Activated naive CD4-positive, alpha-beta T cell treated with anti-CD3 and anti-CD28 coated beads, Interleukin-2, amount 10 ng/mL, durations not matched to agents 7 days and 5 days (primary cell): ENCODE measurements at regions not wholly inside any gene's neighbourhood (a gene's known extent, or its start where the extent isn't known, plus 50 kb on each side); places are given as distances from the start of the nearest gene placed in this dataset.

Experiments
- CTCF ChIA-PET: fragments of 350-600 bp; sonication (Branson Sonifier 250); formaldehyde crosslinking; loops from one replicate; lab custom pipeline; 2021; ENCODE audit warnings: antibody characterized with exemption; lab: Charles Lee
- DNase-seq: peaks from one replicate; pipeline ENCODE4 v3.0.0-alpha.2; 2020
- H3K27ac Mint-ChIP-seq: one replicate; pipeline ENCODE4 v1.8.0; 2021; ENCODE audit warnings: mild to moderate bottlenecking, moderate library complexity, mixed read lengths
- H3K27me3 Mint-ChIP-seq: one replicate; pipeline ENCODE4 v1.8.0; 2021; ENCODE audit warnings: mild to moderate bottlenecking, mixed read lengths
- H3K36me3 Mint-ChIP-seq: one replicate; pipeline ENCODE4 v1.8.0; 2021; ENCODE audit warnings: mixed read lengths
- H3K4me1 Mint-ChIP-seq: one replicate; pipeline ENCODE4 v1.8.0; 2021; ENCODE audit warnings: mixed read lengths
- H3K4me3 Mint-ChIP-seq: one replicate; pipeline ENCODE4 v1.8.0; 2021; ENCODE audit warnings: mild to moderate bottlenecking, moderate library complexity, mixed read lengths
- H3K9me3 Mint-ChIP-seq: one replicate; pipeline ENCODE4 v1.8.0; 2021; ENCODE audit warnings: mixed read lengths

GRCh38 chr2:157935378-157935906 lies 59.3 kb upstream of the ACVR1 start:
- H3K27me3 Mint-ChIP-seq: peaks cover 3% of the 10 kb centered on the region
- no peak overlapping the region for H3K27ac Mint-ChIP-seq
- no peaks in the 10 kb centered on the region for H3K36me3 Mint-ChIP-seq
- no peak overlapping the region for H3K4me3 Mint-ChIP-seq
- no peaks in the 10 kb centered on the region for H3K9me3 Mint-ChIP-seq
- CTCF ChIA-PET: interaction anchor here (1.8 kb wide), 1 partner anchor 16 kb away, joined by 5 read pairs; no protein-coding TSS in a partner anchor
- H3K4me1 Mint-ChIP-seq: peaks cover 8% of the 10 kb centered on the region
- DNase-seq: no peak

- no peaks in the 10 kb centered on the region for H3K9me3 Mint-ChIP-seq
- H3K4me3 Mint-ChIP-seq: no peak overlapping the region
- no peaks in the 10 kb centered on the region for H3K36me3 Mint-ChIP-seq
- peaks cover 3% of the 10 kb centered on the region for H3K27me3 Mint-ChIP-seq
- CTCF ChIA-PET: interaction anchor here (1.8 kb wide), 1 partner anchor 15 kb away, joined by 5 read pairs; no protein-coding TSS in a partner anchor
- H3K4me1 Mint-ChIP-seq: peaks cover 8% of the 10 kb centered on the region
- H3K27ac Mint-ChIP-seq: no peak overlapping the region
- no peak for DNase-seq
Measured at GRCh38 chr2:157934684-157935377, 58.7 kb upstream of the ACVR1 start.

GRCh38 chr2:157933160-157933920 lies 57.2 kb upstream of the ACVR1 start:
- Mint-ChIP-seq H3K36me3 (no peaks in the 10 kb centered on the region), H3K4me1 (peaks cover 8% of the 10 kb centered on the region), H3K27me3 (peaks cover 3% of the 10 kb centered on the region), H3K9me3 (no peaks in the 10 kb centered on the region), H3K27ac (no peak overlapping the region), H3K4me3 (no peak overlapping the region)
- CTCF ChIA-PET: no interaction called here
- no peak for DNase-seq

- Mint-ChIP-seq H3K36me3 (no peaks in the 10 kb centered on the region), H3K4me3 (no peak overlapping the region), H3K27me3 (peaks cover 3% of the 10 kb centered on the region), H3K4me1 (peaks cover 8% of the 10 kb centered on the region), H3K9me3 (no peaks in the 10 kb centered on the region), H3K27ac (no peak overlapping the region)
- no peak for DNase-seq
- CTCF ChIA-PET: no interaction called here
Measured at GRCh38 chr2:157932480-157933159, 56.5 kb upstream of the ACVR1 start.

GRCh38 chr2:157931542-157931941 lies 55.4 kb upstream of the ACVR1 start:
- no peaks in the 10 kb centered on the region for H3K36me3 Mint-ChIP-seq
- no peak overlapping the region for H3K27ac Mint-ChIP-seq
- no peak overlapping the region for H3K4me3 Mint-ChIP-seq
- H3K27me3 Mint-ChIP-seq: peaks cover 3% of the 10 kb centered on the region
- DNase-seq: no peak
- CTCF ChIA-PET: no interaction called here
- H3K9me3 Mint-ChIP-seq: no peaks in the 10 kb centered on the region
- peaks cover 8% of the 10 kb centered on the region for H3K4me1 Mint-ChIP-seq

GRCh38 chr2:157930728-157931127 lies 54.6 kb upstream of the ACVR1 start:
- no peak overlapping the region for H3K27ac Mint-ChIP-seq
- peaks cover 3% of the 10 kb centered on the region for H3K27me3 Mint-ChIP-seq
- no peaks in the 10 kb centered on the region for H3K9me3 Mint-ChIP-seq
- no peaks in the 10 kb centered on the region for H3K36me3 Mint-ChIP-seq
- no peak for DNase-seq
- no peak overlapping the region for H3K4me3 Mint-ChIP-seq
- H3K4me1 Mint-ChIP-seq: no peaks in the 10 kb centered on the region
- CTCF ChIA-PET: no interaction called here

GRCh38 chr2:157929871-157930667 lies 53.9 kb upstream of the ACVR1 start:
- no peaks in the 10 kb centered on the region for H3K9me3 Mint-ChIP-seq
- H3K4me1 Mint-ChIP-seq: no peaks in the 10 kb centered on the region
- no peak for DNase-seq
- H3K36me3 Mint-ChIP-seq: no peaks in the 10 kb centered on the region
- no peak overlapping the region for H3K4me3 Mint-ChIP-seq
- CTCF ChIA-PET: no interaction called here
- H3K27me3 Mint-ChIP-seq: peaks cover 3% of the 10 kb centered on the region
- no peak overlapping the region for H3K27ac Mint-ChIP-seq

- CTCF ChIA-PET: no interaction called here
- Mint-ChIP-seq H3K27ac (no peak overlapping the region), H3K4me1 (no peaks in the 10 kb centered on the region), H3K4me3 (no peak overlapping the region), H3K9me3 (no peaks in the 10 kb centered on the region), H3K36me3 (no peaks in the 10 kb centered on the region), H3K27me3 (peaks cover 3% of the 10 kb centered on the region)
- DNase-seq: no peak
Measured at GRCh38 chr2:157928372-157928771, 52.2 kb upstream of the ACVR1 start.

GRCh38 chr2:157927155-157927554 lies 51.0 kb upstream of the ACVR1 start:
- Mint-ChIP-seq H3K27me3 (no peaks in the 10 kb centered on the region), H3K4me1 (no peaks in the 10 kb centered on the region), H3K27ac (no peak overlapping the region), H3K4me3 (no peak overlapping the region), H3K9me3 (no peaks in the 10 kb centered on the region), H3K36me3 (no peaks in the 10 kb centered on the region)
- CTCF ChIA-PET: no interaction called here
- DNase-seq: no peak
